B cell (primary cell): ENCODE measurements at regions not wholly inside any gene's neighbourhood (a gene's known extent, or its start where the extent isn't known, plus 50 kb on each side); places are given as distances from the start of the nearest gene placed in this dataset.

Experiments used
- CTCF ChIP-seq: fragments of 200-600 bp; IDR thresholded peaks from one replicate; pipeline ENCODE4 v1.8.0; 2022; ENCODE audit warnings: antibody characterized with exemption, mild to moderate bottlenecking
- EZH2 ChIP-seq: IDR thresholded peaks from 2 replicates; pipeline ENCODE4 v1.6.1; 2012; ENCODE audit warnings: borderline replicate concordance, low read depth, mild to moderate bottlenecking, moderate library complexity, low read length; ENCODE audit not compliant: insufficient read depth, poor library complexity, severe bottlenecking

DNA sequence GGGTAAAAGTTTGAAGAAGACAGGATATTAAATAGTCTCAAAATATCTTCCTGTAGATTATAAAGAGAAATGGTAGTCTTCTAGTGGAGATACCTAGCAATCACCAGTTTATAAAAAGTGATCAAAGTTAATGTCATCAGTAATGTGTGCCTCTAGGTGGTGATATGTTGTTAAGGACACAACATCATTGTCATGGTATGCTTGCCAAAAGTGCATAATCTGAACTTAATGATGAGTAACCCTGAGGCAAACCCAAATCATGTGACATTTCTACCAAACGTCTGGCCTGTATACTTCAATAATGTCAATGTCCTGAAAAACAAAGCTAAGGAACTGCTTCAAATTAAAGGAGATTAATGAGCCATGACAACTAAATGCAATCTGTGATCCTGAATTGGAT is 214.7 kb downstream of the PHLDA1 start:
- TF ChIP-seq CTCF (no peak), EZH2 (no peak)
